SK-N-SH (cell line): ENCODE measurements at regions not wholly inside any gene's neighbourhood (a gene's known extent, or its start where the extent isn't known, plus 50 kb on each side); places are given as distances from the start of the nearest gene placed in this dataset.

Experiments
- CTCF ChIA-PET: fragments of 300-600, 350-600 bp; formaldehyde crosslinking; extraction: SDS; loops from one replicate; lab custom pipeline; 2021; lab: Yijun Ruan, JAX
- POLR2A ChIA-PET: fragments of 350-600 bp; sonication (Branson Sonifier 250); formaldehyde crosslinking; extraction: SDS; loops from one replicate; lab custom pipeline; 2020; ENCODE audit warnings: antibody characterized with exemption, inconsistent platforms; lab: Yijun Ruan, JAX
- DNase-seq: peaks from one replicate; pipeline ENCODE4 v3.0.0; 2012
- H2AFZ ChIP-seq: fragments of 200-600 bp; sonication (generic); 2 replicates; pipeline ENCODE4 v1.8.1; 2016; ENCODE audit warnings: antibody characterized with exemption, mild to moderate bottlenecking, low read depth
- H3F3A ChIP-seq: fragments of 200-600 bp; sonication (generic); replicated peaks from 2 replicates; pipeline ENCODE3; 2016; ENCODE audit warnings: antibody characterized with exemption, mild to moderate bottlenecking; ENCODE audit not compliant: insufficient read depth
- H3K27ac ChIP-seq, 2 experiments: fragments of 200-500 bp in 1 of 2; fragments of 200-600 bp in 1 of 2; sonication (Bioruptor generic) in 1 of 2; sonication (generic), shearing (Covaris generic) in 1 of 2; 2 replicates each; pipeline versions ENCODE4 v1.5.1 to v1.6.1; 2014 to 2016; ENCODE audit warnings: low read depth in 2 of 2, inconsistent platforms in 1 of 2, low read length in 1 of 2, mild to moderate bottlenecking in 1 of 2, mixed read lengths in 1 of 2
- H3K27me3 ChIP-seq: fragments of 200-600 bp; sonication (generic), shearing (Covaris generic); 2 replicates; pipeline ENCODE4 v1.6.1; 2016; ENCODE audit warnings: mixed run types; ENCODE audit not compliant: insufficient read depth
- H3K36me3 ChIP-seq, 2 experiments: fragments of 200-500 bp in 1 of 2; fragments of 200-600 bp in 1 of 2; sonication (Bioruptor generic) in 1 of 2; sonication (generic) in 1 of 2; replicated peaks in 1 of 2; 2 replicates each; pipeline versions ENCODE3 to v1.5.1; 2014 to 2016; ENCODE audit warnings: low read length in 1 of 2, mild to moderate bottlenecking in 1 of 2; ENCODE audit not compliant: insufficient read depth in 2 of 2, control insufficient read depth in 1 of 2
- H3K4me1 ChIP-seq, 2 experiments: fragments of 200-500 bp in 1 of 2; fragments of 200-600 bp in 1 of 2; sonication (Bioruptor generic) in 1 of 2; sonication (generic), shearing (Covaris generic) in 1 of 2; 2 replicates each; pipeline versions ENCODE4 v1.5.1 to v1.6.1; 2014 to 2016; ENCODE audit warnings: low read depth in 1 of 2, low read length in 1 of 2, mixed run types in 1 of 2; ENCODE audit not compliant: insufficient read depth in 2 of 2, control insufficient read depth in 1 of 2
- H3K4me2 ChIP-seq: fragments of 200-600 bp; sonication (generic), shearing (Covaris generic); 2 replicates; pipeline ENCODE4 v1.6.1; 2017; ENCODE audit warnings: mixed run types
- H3K4me3 ChIP-seq, 2 experiments: fragments of 200-500 bp in 1 of 2; fragments of 200-600 bp in 1 of 2; sonication (Bioruptor generic) in 1 of 2; sonication (generic), shearing (Covaris generic) in 1 of 2; 2 replicates each; pipeline versions ENCODE4 v1.5.1 to v1.8.1; 2014 to 2016; ENCODE audit warnings: low read depth in 2 of 2, inconsistent platforms in 1 of 2, low read length in 1 of 2, mild to moderate bottlenecking in 1 of 2, mixed read lengths in 1 of 2, moderate library complexity in 1 of 2
- H3K79me2 ChIP-seq: fragments of 200-600 bp; sonication (generic); 2 replicates; pipeline ENCODE4 v1.8.1; 2017; ENCODE audit warnings: mild to moderate bottlenecking; ENCODE audit not compliant: insufficient read depth
- H3K9ac ChIP-seq: fragments of 200-600 bp; sonication (generic); 2 replicates; pipeline ENCODE4 v1.6.1; 2017; ENCODE audit warnings: mixed run types
- H3K9me2 ChIP-seq: fragments of 200-600 bp; sonication (generic); 2 replicates; pipeline ENCODE4 v1.6.1; 2017; ENCODE audit warnings: mixed run types
- H3K9me3 ChIP-seq: fragments of 200-600 bp; sonication (generic); 2 replicates; pipeline ENCODE4 v1.6.1; 2017; ENCODE audit warnings: mixed run types, mild to moderate bottlenecking, moderate library complexity
- H4K20me1 ChIP-seq: fragments of 200-600 bp; sonication (generic); 2 replicates; pipeline ENCODE4 v1.6.1; 2017; ENCODE audit warnings: mild to moderate bottlenecking, mixed run types; ENCODE audit not compliant: insufficient read depth
- CTCF ChIP-seq: fragments of 200-600 bp; sonication (generic); IDR thresholded peaks from 2 replicates; pipeline ENCODE4 v1.6.1; 2017; ENCODE audit warnings: antibody characterized with exemption, mild to moderate bottlenecking, moderate library complexity
- ELF1 ChIP-seq: IDR thresholded peaks from 2 replicates; pipeline ENCODE4 v1.4.0; 2012
- EZH2phosphoT487 ChIP-seq: fragments of 200-600 bp; sonication (generic); IDR thresholded peaks from 2 replicates; pipeline ENCODE4 v1.6.1; 2017; ENCODE audit warnings: low read depth, mixed run types, mild to moderate bottlenecking, antibody characterized with exemption, moderate library complexity, borderline replicate concordance
- FOSL2 ChIP-seq: IDR thresholded peaks from 2 replicates; pipeline ENCODE4 v1.4.0; 2012; ENCODE audit warnings: low read depth, mild to moderate bottlenecking, moderate library complexity, borderline replicate concordance
- FOXJ3 ChIP-seq: sonication (generic); formaldehyde crosslinking; IDR thresholded peaks from 2 replicates; pipeline ENCODE4 v1.5.1; 2020; ENCODE audit warnings: mild to moderate bottlenecking, missing genetic modification reagents
- FOXM1 ChIP-seq: IDR thresholded peaks from 2 replicates; pipeline ENCODE4 v1.4.0; 2012; ENCODE audit warnings: low read depth, mild to moderate bottlenecking
- GATA2 ChIP-seq: sonication (generic); formaldehyde crosslinking; IDR thresholded peaks from 2 replicates; pipeline ENCODE4 v1.5.0; 2020; ENCODE audit warnings: mild to moderate bottlenecking, missing genetic modification reagents
- JUND ChIP-seq: IDR thresholded peaks from 2 replicates; pipeline ENCODE4 v1.4.0; 2012
- NFIC ChIP-seq: IDR thresholded peaks from 2 replicates; pipeline ENCODE4 v1.4.0; 2012; ENCODE audit warnings: borderline replicate concordance
- REST ChIP-seq: IDR thresholded peaks from 2 replicates; pipeline ENCODE4 v1.6.1; 2012; ENCODE audit warnings: mild to moderate bottlenecking, low read depth, low read length, moderate library complexity
- RXRA ChIP-seq: IDR thresholded peaks from 2 replicates; pipeline ENCODE4 v1.4.0; 2012; ENCODE audit warnings: low read depth, mild to moderate bottlenecking, borderline replicate concordance
- SIN3A ChIP-seq: IDR thresholded peaks from 2 replicates; pipeline ENCODE4 v1.6.1; 2012; ENCODE audit warnings: low read depth, mild to moderate bottlenecking, low read length, moderate library complexity, borderline replicate concordance
- SMC3 ChIP-seq: IDR thresholded peaks from 2 replicates; pipeline ENCODE4 v1.6.1; 2012; ENCODE audit warnings: low read depth, low read length, improper control_type of control experiment
- USF1 ChIP-seq: IDR thresholded peaks from 2 replicates; pipeline ENCODE4 v1.4.0; 2012; ENCODE audit warnings: low read depth, borderline replicate concordance
- USF2 ChIP-seq: fragments of 150-350 bp; IDR thresholded peaks from 2 replicates; pipeline ENCODE4 v1.6.1; 2017; ENCODE audit warnings: antibody characterized with exemption, low read length, low read depth, borderline replicate concordance
- YY1 ChIP-seq: IDR thresholded peaks from 2 replicates; pipeline ENCODE4 v1.4.0; 2012; ENCODE audit warnings: low read depth, mild to moderate bottlenecking
- WGBS: methylation state at CpG from one replicate; pipeline ENCODE4 v1.1.6; 2017; ENCODE audit warnings: low lambda C conversion rate; 5-methylcytosine and 5-hydroxymethylcytosine counted together

- H3K4me1 ChIP-seq, result peaks cover 0 to 12% of the 10 kb centered on the region in 2 experiments; a peak in 3 of 4 replicates
- H3K9me3 ChIP-seq, result no peaks in the 10 kb centered on the region
- no peak overlapping the region for H3K4me3 ChIP-seq
- ChIA-PET POLR2A (no interaction called here), CTCF (interaction anchor here (0.6 to 2.4 kb wide), 2 partner anchors 8 to 1149 kb away, joined by 3 to 12 read pairs; no protein-coding TSS in a partner anchor)
- H3K79me2 ChIP-seq, result no peaks in the 10 kb centered on the region
- 90% methylated on average over 7 of the region's 7 CpGs for WGBS
- no peaks in the 10 kb centered on the region for H3F3A ChIP-seq
- H3K27me3 ChIP-seq, result no peaks in the 10 kb centered on the region
- no peak overlapping the region for H3K9ac ChIP-seq
- H3K27ac ChIP-seq, result no peak overlapping the region
- DNase-seq, result no peak
- H3K36me3 ChIP-seq, result no peaks in the 10 kb centered on the region
- no peaks in the 10 kb centered on the region for H4K20me1 ChIP-seq
- H3K4me2 ChIP-seq, result no peak overlapping the region
- no peaks in the 10 kb centered on the region for H3K9me2 ChIP-seq
- H2AFZ ChIP-seq, result no peak overlapping the region
- TF ChIP-seq FOXJ3 (no peak), FOSL2 (no peak), EZH2phosphoT487 (no peak), USF1 (no peak), GATA2 (CRISPR knock-in tag) (no peak), JUND (no peak), CTCF (no peak), YY1 (no peak), USF2 (no peak), SMC3 (no peak), RXRA (no peak), NFIC (no peak), FOXM1 (no peak), SIN3A (no peak), REST (no peak), ELF1 (no peak)
- TF ChIP-seq, all 33 proteins: peak for 0
Observed at GRCh38 chr10:63759335-63759734, 238.1 kb downstream of the REEP3 start.
